NCI-H2171 (cell line): ENCODE measurements at regions not wholly inside any gene's neighbourhood (a gene's known extent, or its start where the extent isn't known, plus 50 kb on each side); places are given as distances from the start of the nearest gene placed in this dataset.
"Not testable (repeated sequence)": the region's sequence is repeated elsewhere in the genome, so short reads cannot be mapped to it uniquely, and the experiment has no call there.

ENCODE experiments used
- DNase-seq: peaks from one replicate; lab custom pipeline; 2025; lab: John Stamatoyannopoulos, UW

- DNase-seq, result no peak
These were observed 181.5 kb upstream of the GNAI1 start for GRCh38 chr7:79953130-79953529.

- no peak for DNase-seq
These were observed 182.2 kb upstream of the GNAI1 start for GRCh38 chr7:79952399-79952798.

GRCh38 chr7:79951415-79951814, 183.2 kb upstream of the GNAI1 start:
- DNase-seq, result no peak

- no peak for DNase-seq
These were observed 184.9 kb upstream of the GNAI1 start for GRCh38 chr7:79949778-79950177.

- no peak for DNase-seq
These were observed 198.2 kb upstream of the GNAI1 start for GRCh38 chr7:79936281-79936983.

GRCh38 chr7:79934727-79935126, 199.9 kb upstream of the GNAI1 start:
- DNase-seq, result no peak

- DNase-seq, result no peak
These were observed 201.5 kb upstream of the GNAI1 start for GRCh38 chr7:79933144-79933543.

- no peak for DNase-seq
These were observed 204.0 kb upstream of the GNAI1 start for GRCh38 chr7:79930604-79931003.

GRCh38 chr7:79927116-79927515, 207.5 kb upstream of the GNAI1 start:
- no peak for DNase-seq

- DNase-seq, result no peak
These were observed 210.7 kb upstream of the GNAI1 start for GRCh38 chr7:79923953-79924352.

GRCh38 chr7:79922894-79923293, 211.7 kb upstream of the GNAI1 start:
- no peak for DNase-seq

GRCh38 chr7:79921976-79922375, 212.7 kb upstream of the GNAI1 start:
- DNase-seq, result no peak

- DNase-seq, result not testable (repeated sequence)
These were observed 216.0 kb upstream of the GNAI1 start for GRCh38 chr7:79918632-79919031.

GRCh38 chr7:79915346-79915745, 219.3 kb upstream of the GNAI1 start:
- not testable (repeated sequence) for DNase-seq

GRCh38 chr7:79912213-79912633, 222.4 kb upstream of the GNAI1 start:
- no peak for DNase-seq

- DNase-seq, result no peak
These were observed 223.2 kb upstream of the GNAI1 start for GRCh38 chr7:79911420-79911819.

- DNase-seq, result no peak
These were observed 225.5 kb upstream of the GNAI1 start for GRCh38 chr7:79909176-79909575.

- no peak for DNase-seq
These were observed 237.5 kb upstream of the GNAI1 start for GRCh38 chr7:79897166-79897565.

GRCh38 chr7:79893991-79894390, 240.6 kb upstream of the GNAI1 start:
- no peak for DNase-seq

- DNase-seq, result no peak
These were observed 251.7 kb upstream of the GNAI1 start for GRCh38 chr7:79882922-79883321.

GRCh38 chr7:79880312-79880711, 254.3 kb upstream of the GNAI1 start:
- DNase-seq, result peak; percentile 71

GRCh38 chr7:79877874-79878465, 256.7 kb upstream of the GNAI1 start:
- DNase-seq, result peak; percentile 11

GRCh38 chr7:79876848-79877252, 257.8 kb upstream of the GNAI1 start:
- DNase-seq, result no peak

- DNase-seq, result no peak
These were observed 259.8 kb upstream of the GNAI1 start for GRCh38 chr7:79874797-79875196.
